ENCODE measurements at regions not wholly inside any gene's neighbourhood (a gene's known extent, or its start where the extent isn't known, plus 50 kb on each side); places are given as distances from the start of the nearest gene placed in this dataset.

GRCh38 chr3:181782306-181782954 lies 70.7 kb downstream of the SOX2 start:
- Histone ChIP-seq H3K9ac (ENCODE audit: low read depth, low read length) (no peak overlapping the region), H2AFZ (replicated peaks; ENCODE audit: low read length, poor library complexity) (no peak overlapping the region), H3K79me1 (ENCODE audit: low read depth in 1 of 2, low read length in 2 of 2) (no peaks in the 10 kb centered on the region), H2AK9ac (replicated peaks; ENCODE audit: low read depth, low read length, poor library complexity) (no peak overlapping the region), H3K56ac (ENCODE audit: extremely low read depth, insufficient read depth, low read length) (no peak overlapping the region), H3K9me3 (ENCODE audit: control insufficient read depth, insufficient read depth, low read length) (0 out of 2 replicates have a peak, but pooled peaks cover 2% of the 10 kb centered on the region), H2BK20ac (ENCODE audit: low read depth, low read length) (no peak overlapping the region), H2BK15ac (ENCODE audit: low read depth, low read length) (no peak overlapping the region), H3K4me3 (ENCODE audit: insufficient read depth, low read depth, low read length) (no peak overlapping the region), H3K23ac (ENCODE audit: low read depth, low read length) (no peak overlapping the region), H4K8ac (ENCODE audit: low read depth in 2 of 2, low read length in 2 of 2) (no peak overlapping the region), H3K4ac (ENCODE audit: low read depth, low read length) (no peak overlapping the region), H2BK120ac (ENCODE audit: low read depth, low read length) (no peak overlapping the region), H2AK5ac (ENCODE audit: low read depth, low read length) (no peak overlapping the region), H4K20me1 (ENCODE audit: insufficient read depth, low read length) (no peaks in the 10 kb centered on the region), H3K36me3 (ENCODE audit: control insufficient read depth, insufficient read depth, low read length) (no peaks in the 10 kb centered on the region), H3K27ac (ENCODE audit: insufficient read depth, low read length) (no peak overlapping the region), H3K14ac (replicated peaks; ENCODE audit: low read depth, low read length) (no peak overlapping the region), H4K91ac (ENCODE audit: insufficient read depth, low read depth, low read length) (no peak overlapping the region), H3K27me3 (ENCODE audit: control insufficient read depth, insufficient read depth, low read length) (no peaks in the 10 kb centered on the region), H2BK5ac (ENCODE audit: low read depth, low read length, poor library complexity, severe bottlenecking) (no peak overlapping the region), H3K18ac (ENCODE audit: low read depth, low read length) (no peak overlapping the region), H3K4me2 (ENCODE audit: low read depth, low read length) (no peak overlapping the region), H3K9me1 (ENCODE audit: insufficient read depth, low read length) (no peaks in the 10 kb centered on the region), H4K5ac (ENCODE audit: low read depth, low read length) (no peak overlapping the region), H3K4me1 (ENCODE audit: control insufficient read depth, insufficient read depth, low read length) (no peaks in the 10 kb centered on the region)
- POLR2A ChIA-PET (ENCODE audit: unreplicated experiment): no interaction called here
- BruUV-seq (replicated peaks): no TSS peak
- TF ChIP-seq MAFK (IDR thresholded peaks at IDR 0.05; ENCODE audit: low read depth, low read length) (peak; percentile 82), FOS (IDR thresholded peaks at IDR 0.05; ENCODE audit: low read depth, low read length) (no peak)
- intact Hi-C loops (cut with micrococcal nuclease) (no loop called here), dilution Hi-C loops (cut with HindIII; ENCODE audit: low sequenced_read_pairs, unreplicated experiment) (no loop called here), in situ Hi-C loops (cut with MboI; ENCODE audit: low sequenced_read_pairs) (no loop called here)
- no CpG with 5 or more reads among the region's 1 CpG for WGBS, 2 experiments (ENCODE audit: extremely low coverage in 2 of 2, insufficient read length in 1 of 2)
- ATAC-seq (ENCODE audit: low read depth): no peak
- no peak for DNase-seq
- CTCF ChIA-PET: no interaction called here
